ENCODE measurements at regions not wholly inside any gene's neighbourhood (a gene's known extent, or its start where the extent isn't known, plus 50 kb on each side); places are given as distances from the start of the nearest gene placed in this dataset.

GRCh38 chr4:130368668-130369067 lies 1272.7 kb downstream of the C4orf33 start:
- no peak for DNase-seq

GRCh38 chr4:130393231-130393630 lies 1297.3 kb downstream of the C4orf33 start:
- DNase-seq = no peak

GRCh38 chr4:130393642-130394041 lies 1297.7 kb downstream of the C4orf33 start:
- no peak for DNase-seq

GRCh38 chr4:130395871-130396270 lies 1299.9 kb downstream of the C4orf33 start:
- no peak for DNase-seq

GRCh38 chr4:130403221-130403620 lies 1307.3 kb downstream of the C4orf33 start:
- no peak for DNase-seq

GRCh38 chr4:130416228-130416627 lies 1320.3 kb downstream of the C4orf33 start:
- no peak for DNase-seq

GRCh38 chr4:130419211-130419975 lies 1323.4 kb downstream of the C4orf33 start:
- DNase-seq = no peak

- DNase-seq = no peak
Observed at GRCh38 chr4:130422261-130422660, 1326.3 kb downstream of the C4orf33 start.

GRCh38 chr4:130424211-130424610 lies 1328.3 kb downstream of the C4orf33 start:
- no peak for DNase-seq

GRCh38 chr4:130432289-130432688 lies 1336.3 kb downstream of the C4orf33 start:
- no peak for DNase-seq

GRCh38 chr4:130449741-130450140 lies 1353.8 kb downstream of the C4orf33 start:
- DNase-seq = no peak

- no peak for DNase-seq
Observed at GRCh38 chr4:130468340-130468739, 1372.4 kb downstream of the C4orf33 start.

GRCh38 chr4:130478406-130478805 lies 1382.5 kb downstream of the C4orf33 start:
- DNase-seq = no peak

GRCh38 chr4:130479020-130479419 lies 1383.1 kb downstream of the C4orf33 start:
- DNase-seq = no peak

GRCh38 chr4:130479674-130480073 lies 1383.7 kb downstream of the C4orf33 start:
- DNase-seq = no peak

- no peak for DNase-seq
Observed at GRCh38 chr4:130484826-130485225, 1388.9 kb downstream of the C4orf33 start.

GRCh38 chr4:130485371-130485770 lies 1389.4 kb downstream of the C4orf33 start:
- no peak for DNase-seq

- DNase-seq = no peak
Observed at GRCh38 chr4:130486186-130486585, 1390.2 kb downstream of the C4orf33 start.

GRCh38 chr4:130486841-130487240 lies 1390.9 kb downstream of the C4orf33 start:
- DNase-seq = no peak

- no peak for DNase-seq
Observed at GRCh38 chr4:130510661-130511060, 1414.7 kb downstream of the C4orf33 start.

- DNase-seq = no peak
Observed at GRCh38 chr4:130511776-130512175, 1415.8 kb downstream of the C4orf33 start.

- no peak for DNase-seq
Observed at GRCh38 chr4:130524057-130524456, 1428.1 kb downstream of the C4orf33 start.

- no peak for DNase-seq
Observed at GRCh38 chr4:130530505-130530904, 1434.6 kb downstream of the C4orf33 start.

GRCh38 chr4:130534651-130535050 lies 1438.7 kb downstream of the C4orf33 start:
- no peak for DNase-seq

- no peak for DNase-seq
Observed at GRCh38 chr4:130542953-130543352, 1447.0 kb downstream of the C4orf33 start.
